Stimulated activated naive B cell treated with anti-CD40 and anti-IgM and Interleukin-4, amounts not matched to agents 10 μg/mL and 1 μg/mL and 100 μg/mL, for 72 hours (primary cell): ENCODE measurements at regions not wholly inside any gene's neighbourhood (a gene's known extent, or its start where the extent isn't known, plus 50 kb on each side); places are given as distances from the start of the nearest gene placed in this dataset.

Experiments used
- ATAC-seq, 2 donors: fragments of 150-1000 bp; cut with Tn5 transposase; replicated peaks; 2 replicates each; pipeline ENCODE4 v1.10.0; 2021; ENCODE audit warnings: moderate library complexity in 1 of 2
- DNase-seq: peaks from one replicate; pipeline ENCODE4 v3.0.0; 2021
- H3K27ac Mint-ChIP-seq: one replicate; pipeline ENCODE4 v1.8.0; 2022; ENCODE audit warnings: mild to moderate bottlenecking, mixed read lengths
- H3K27me3 Mint-ChIP-seq, 2 donors: one replicate each; pipeline ENCODE4 v1.8.0; 2022; ENCODE audit warnings: mixed read lengths in 2 of 2
- H3K36me3 Mint-ChIP-seq, 2 donors: one replicate each; pipeline ENCODE4 v1.8.0; 2022; ENCODE audit warnings: mixed read lengths in 2 of 2, mild to moderate bottlenecking in 1 of 2
- H3K4me1 Mint-ChIP-seq, 2 donors: one replicate each; pipeline ENCODE4 v1.8.0; 2022; ENCODE audit warnings: mixed read lengths in 2 of 2, mild to moderate bottlenecking in 1 of 2
- H3K4me3 Mint-ChIP-seq, 2 donors: one replicate each; pipeline ENCODE4 v1.8.0; 2022; ENCODE audit warnings: mild to moderate bottlenecking in 2 of 2, mixed read lengths in 2 of 2, moderate library complexity in 1 of 2
- H3K9me3 Mint-ChIP-seq, 2 donors: one replicate each; pipeline ENCODE4 v1.8.0; 2022; ENCODE audit warnings: mixed read lengths in 2 of 2, mild to moderate bottlenecking in 1 of 2

- Mint-ChIP-seq H3K4me3 (no peak overlapping the region), H3K27ac (no peak overlapping the region), H3K27me3 (peaks cover 0 to 6% of the 10 kb centered on the region in 2 donors), H3K9me3 (peaks cover 0 to 4% of the 10 kb centered on the region in 2 donors), H3K36me3 (no peaks in the 10 kb centered on the region), H3K4me1 (no peaks in the 10 kb centered on the region)
- ATAC-seq (no peak), DNase-seq (no peak)
Measured at GRCh38 chr10:80908611-80909010, 370.9 kb downstream of the SH2D4B start.

GRCh38 chr10:80909254-80909653, 371.6 kb downstream of the SH2D4B start:
- Mint-ChIP-seq H3K4me3 (no peak overlapping the region), H3K27ac (no peak overlapping the region), H3K4me1 (no peaks in the 10 kb centered on the region), H3K27me3 (peaks cover 0 to 6% of the 10 kb centered on the region in 2 donors), H3K36me3 (no peaks in the 10 kb centered on the region), H3K9me3 (peaks cover 0 to 4% of the 10 kb centered on the region in 2 donors)
- DNase-seq (no peak), ATAC-seq (no peak)

GRCh38 chr10:80917636-80918035, 379.9 kb downstream of the SH2D4B start:
- peaks cover 5 to 12% of the 10 kb centered on the region in 2 donors for H3K27me3 Mint-ChIP-seq
- no peaks in the 10 kb centered on the region for H3K36me3 Mint-ChIP-seq
- no peak for ATAC-seq
- no peak overlapping the region for H3K4me3 Mint-ChIP-seq
- no peaks in the 10 kb centered on the region for H3K4me1 Mint-ChIP-seq
- no peaks in the 10 kb centered on the region for H3K9me3 Mint-ChIP-seq
- H3K27ac Mint-ChIP-seq = no peak overlapping the region
- DNase-seq = no peak

- DNase-seq (no peak), ATAC-seq (no peak)
- H3K9me3 Mint-ChIP-seq = no peaks in the 10 kb centered on the region
- no peaks in the 10 kb centered on the region for H3K36me3 Mint-ChIP-seq
- peaks cover 5 to 9% of the 10 kb centered on the region in 2 donors for H3K27me3 Mint-ChIP-seq
- H3K27ac Mint-ChIP-seq = no peak overlapping the region
- no peak overlapping the region for H3K4me3 Mint-ChIP-seq
- no peaks in the 10 kb centered on the region for H3K4me1 Mint-ChIP-seq
Measured at GRCh38 chr10:80921032-80921431, 383.3 kb downstream of the SH2D4B start.

- no peaks in the 10 kb centered on the region for H3K4me1 Mint-ChIP-seq
- DNase-seq (no peak), ATAC-seq (peak; percentile 51 to 53)
- H3K36me3 Mint-ChIP-seq = no peaks in the 10 kb centered on the region
- no peak overlapping the region for H3K27ac Mint-ChIP-seq
- no peak overlapping the region for H3K4me3 Mint-ChIP-seq
- H3K9me3 Mint-ChIP-seq = peaks cover 8 to 11% of the 10 kb centered on the region in 2 donors
- peaks cover 5 to 7% of the 10 kb centered on the region in 2 donors for H3K27me3 Mint-ChIP-seq
Measured at GRCh38 chr10:80924063-80924952, 386.6 kb downstream of the SH2D4B start.

- Mint-ChIP-seq H3K27ac (no peak overlapping the region), H3K27me3 (peaks cover 5 to 7% of the 10 kb centered on the region in 2 donors), H3K9me3 (peaks cover 8 to 11% of the 10 kb centered on the region in 2 donors), H3K4me1 (no peaks in the 10 kb centered on the region), H3K36me3 (no peaks in the 10 kb centered on the region), H3K4me3 (no peak overlapping the region)
- no peak for ATAC-seq
- no peak for DNase-seq
Measured at GRCh38 chr10:80927419-80928078, 389.8 kb downstream of the SH2D4B start.

- Mint-ChIP-seq H3K9me3 (no peaks in the 10 kb centered on the region), H3K4me1 (peaks cover 3 to 7% of the 10 kb centered on the region in 2 donors), H3K27me3 (peaks cover 0 to 6% of the 10 kb centered on the region in 2 donors), H3K36me3 (no peaks in the 10 kb centered on the region), H3K4me3 (no peak overlapping the region), H3K27ac (no peak overlapping the region)
- DNase-seq = no peak
- no peak for ATAC-seq
Measured at GRCh38 chr10:80938903-80939302, 401.2 kb downstream of the SH2D4B start.

- Mint-ChIP-seq H3K4me3 (no peak overlapping the region), H3K27ac (no peak overlapping the region), H3K4me1 (no peaks in the 10 kb centered on the region), H3K27me3 (peaks cover 0 to 9% of the 10 kb centered on the region in 2 donors), H3K36me3 (no peaks in the 10 kb centered on the region), H3K9me3 (no peaks in the 10 kb centered on the region)
- no peak for DNase-seq
- ATAC-seq = peak in 1 of 2 donors; percentile 60
Measured at GRCh38 chr10:80945264-80945880, 407.7 kb downstream of the SH2D4B start.

GRCh38 chr10:80946073-80946472, 408.4 kb downstream of the SH2D4B start:
- H3K27me3 Mint-ChIP-seq = peaks cover 0 to 9% of the 10 kb centered on the region in 2 donors
- ATAC-seq (no peak), DNase-seq (no peak)
- no peaks in the 10 kb centered on the region for H3K4me1 Mint-ChIP-seq
- no peaks in the 10 kb centered on the region for H3K36me3 Mint-ChIP-seq
- H3K4me3 Mint-ChIP-seq = no peak overlapping the region
- H3K9me3 Mint-ChIP-seq = no peaks in the 10 kb centered on the region
- no peak overlapping the region for H3K27ac Mint-ChIP-seq

- Mint-ChIP-seq H3K36me3 (no peaks in the 10 kb centered on the region), H3K27ac (no peak overlapping the region), H3K4me1 (no peaks in the 10 kb centered on the region), H3K4me3 (no peak overlapping the region), H3K27me3 (peaks cover 0 to 9% of the 10 kb centered on the region in 2 donors), H3K9me3 (no peaks in the 10 kb centered on the region)
- ATAC-seq (no peak), DNase-seq (no peak)
Measured at GRCh38 chr10:80946957-80947726, 409.4 kb downstream of the SH2D4B start.

- no peak for ATAC-seq
- Mint-ChIP-seq H3K27me3 (peaks cover 0 to 4% of the 10 kb centered on the region in 2 donors), H3K36me3 (no peaks in the 10 kb centered on the region), H3K4me1 (no peaks in the 10 kb centered on the region), H3K4me3 (no peak overlapping the region), H3K9me3 (no peaks in the 10 kb centered on the region), H3K27ac (no peak overlapping the region)
- no peak for DNase-seq
Measured at GRCh38 chr10:80949785-80950184, 412.1 kb downstream of the SH2D4B start.

GRCh38 chr10:80952436-80952835, 414.7 kb downstream of the SH2D4B start:
- H3K36me3 Mint-ChIP-seq = no peaks in the 10 kb centered on the region
- ATAC-seq (no peak), DNase-seq (no peak)
- H3K4me1 Mint-ChIP-seq = no peaks in the 10 kb centered on the region
- H3K4me3 Mint-ChIP-seq = no peak overlapping the region
- no peak overlapping the region for H3K27ac Mint-ChIP-seq
- H3K27me3 Mint-ChIP-seq = no peaks in the 10 kb centered on the region
- H3K9me3 Mint-ChIP-seq = no peaks in the 10 kb centered on the region

- no peaks in the 10 kb centered on the region for H3K4me1 Mint-ChIP-seq
- H3K27me3 Mint-ChIP-seq = peaks cover 0 to 4% of the 10 kb centered on the region in 2 donors
- no peak for ATAC-seq
- DNase-seq = no peak
- H3K9me3 Mint-ChIP-seq = no peaks in the 10 kb centered on the region
- H3K4me3 Mint-ChIP-seq = no peak overlapping the region
- H3K27ac Mint-ChIP-seq = no peak overlapping the region
- no peaks in the 10 kb centered on the region for H3K36me3 Mint-ChIP-seq
Measured at GRCh38 chr10:80957161-80957560, 419.5 kb downstream of the SH2D4B start.

GRCh38 chr10:80964179-80964578, 426.5 kb downstream of the SH2D4B start:
- no peaks in the 10 kb centered on the region for H3K36me3 Mint-ChIP-seq
- no peaks in the 10 kb centered on the region for H3K9me3 Mint-ChIP-seq
- ATAC-seq = no peak
- H3K27me3 Mint-ChIP-seq = peaks cover 0 to 4% of the 10 kb centered on the region in 2 donors
- H3K4me3 Mint-ChIP-seq = no peak overlapping the region
- no peak for DNase-seq
- peaks cover 3 to 19% of the 10 kb centered on the region in 2 donors for H3K4me1 Mint-ChIP-seq
- H3K27ac Mint-ChIP-seq = no peak overlapping the region
